Activated T-helper 17 cell treated with anti-CD3 and anti-CD28 coated beads, Interleukin-2, amount 50 U/mL, for 72 hours (primary cell): ENCODE measurements at regions not wholly inside any gene's neighbourhood (a gene's known extent, or its start where the extent isn't known, plus 50 kb on each side); places are given as distances from the start of the nearest gene placed in this dataset.
A peak's percentile ranks its signal among the peaks of the same experiment; 100 is the strongest.

ENCODE experiments used
- ATAC-seq: fragments of 150-1000 bp; cut with Tn5 transposase; replicated peaks from 2 replicates; pipeline ENCODE4 v1.10.0; 2021; ENCODE audit warnings: mild to moderate bottlenecking, moderate library complexity
- H3K27ac Mint-ChIP-seq: one replicate; pipeline ENCODE4 v1.8.0; 2022; ENCODE audit warnings: mixed read lengths
- H3K27me3 Mint-ChIP-seq: one replicate; pipeline ENCODE4 v1.8.0; 2022; ENCODE audit warnings: mixed read lengths
- H3K36me3 Mint-ChIP-seq: one replicate; pipeline ENCODE4 v1.8.0; 2022; ENCODE audit warnings: low read depth, mild to moderate bottlenecking, mixed read lengths
- H3K4me1 Mint-ChIP-seq: one replicate; pipeline ENCODE4 v1.8.0; 2022; ENCODE audit warnings: mixed read lengths
- H3K4me3 Mint-ChIP-seq: one replicate; pipeline ENCODE4 v1.8.0; 2022; ENCODE audit warnings: mild to moderate bottlenecking, mixed read lengths
- H3K9me3 Mint-ChIP-seq: one replicate; pipeline ENCODE4 v1.8.0; 2022; ENCODE audit warnings: mixed read lengths

- H3K4me1 Mint-ChIP-seq: peaks cover 7% of the 10 kb centered on the region
- no peaks in the 10 kb centered on the region for H3K9me3 Mint-ChIP-seq
- no peaks in the 10 kb centered on the region for H3K36me3 Mint-ChIP-seq
- no peak overlapping the region for H3K27ac Mint-ChIP-seq
- H3K4me3 Mint-ChIP-seq: no peak overlapping the region
- no peaks in the 10 kb centered on the region for H3K27me3 Mint-ChIP-seq
- ATAC-seq: no peak
Measured at GRCh38 chr2:195606179-195606578, 50.8 kb upstream of the SLC39A10 start.

GRCh38 chr2:195604706-195605105 lies 52.3 kb upstream of the SLC39A10 start:
- Mint-ChIP-seq H3K27me3 (no peaks in the 10 kb centered on the region), H3K4me1 (peaks cover 9% of the 10 kb centered on the region), H3K36me3 (no peaks in the 10 kb centered on the region), H3K27ac (no peak overlapping the region), H3K4me3 (no peak overlapping the region), H3K9me3 (no peaks in the 10 kb centered on the region)
- ATAC-seq: peak; percentile 74

- H3K9me3 Mint-ChIP-seq: no peaks in the 10 kb centered on the region
- no peaks in the 10 kb centered on the region for H3K36me3 Mint-ChIP-seq
- H3K27ac Mint-ChIP-seq: no peak overlapping the region
- no peak for ATAC-seq
- H3K4me3 Mint-ChIP-seq: no peak overlapping the region
- peaks cover 4% of the 10 kb centered on the region for H3K4me1 Mint-ChIP-seq
- no peaks in the 10 kb centered on the region for H3K27me3 Mint-ChIP-seq
Measured at GRCh38 chr2:195603998-195604397, 53.0 kb upstream of the SLC39A10 start.

- Mint-ChIP-seq H3K4me1 (peaks cover 4% of the 10 kb centered on the region), H3K27ac (no peak overlapping the region)
- ATAC-seq: no peak
Measured at GRCh38 chr2:195603408-195603807, 53.6 kb upstream of the SLC39A10 start.

GRCh38 chr2:195602687-195603086 lies 54.3 kb upstream of the SLC39A10 start:
- ATAC-seq: no peak

More at GRCh38 chr2:195603408-195603807, 53.6 kb upstream of the SLC39A10 start:
- H3K9me3 Mint-ChIP-seq: no peaks in the 10 kb centered on the region
- no peak overlapping the region for H3K4me3 Mint-ChIP-seq
- H3K27me3 Mint-ChIP-seq: no peaks in the 10 kb centered on the region
- H3K36me3 Mint-ChIP-seq: no peaks in the 10 kb centered on the region

GRCh38 chr2:195601361-195601760 lies 55.7 kb upstream of the SLC39A10 start:
- H3K36me3 Mint-ChIP-seq: no peaks in the 10 kb centered on the region
- peak overlapping the region; percentile 18 for H3K27ac Mint-ChIP-seq
- H3K27me3 Mint-ChIP-seq: no peaks in the 10 kb centered on the region
- peaks cover 4% of the 10 kb centered on the region for H3K4me1 Mint-ChIP-seq
- no peak for ATAC-seq
- H3K9me3 Mint-ChIP-seq: no peaks in the 10 kb centered on the region
- H3K4me3 Mint-ChIP-seq: no peak overlapping the region

More at GRCh38 chr2:195602687-195603086, 54.3 kb upstream of the SLC39A10 start:
- H3K36me3 Mint-ChIP-seq: no peaks in the 10 kb centered on the region
- no peak overlapping the region for H3K27ac Mint-ChIP-seq
- no peaks in the 10 kb centered on the region for H3K27me3 Mint-ChIP-seq
- no peak overlapping the region for H3K4me3 Mint-ChIP-seq
- no peaks in the 10 kb centered on the region for H3K9me3 Mint-ChIP-seq
- peaks cover 4% of the 10 kb centered on the region for H3K4me1 Mint-ChIP-seq

GRCh38 chr2:195600778-195601177 lies 56.2 kb upstream of the SLC39A10 start:
- Mint-ChIP-seq H3K36me3 (no peaks in the 10 kb centered on the region), H3K4me3 (no peak overlapping the region), H3K4me1 (peaks cover 4% of the 10 kb centered on the region), H3K27me3 (no peaks in the 10 kb centered on the region), H3K27ac (peak overlapping the region; percentile 18), H3K9me3 (no peaks in the 10 kb centered on the region)
- no peak for ATAC-seq

GRCh38 chr2:195596840-195597239 lies 60.2 kb upstream of the SLC39A10 start:
- Mint-ChIP-seq H3K4me3 (no peak overlapping the region), H3K27ac (no peak overlapping the region), H3K36me3 (no peaks in the 10 kb centered on the region), H3K4me1 (peaks cover 4% of the 10 kb centered on the region), H3K27me3 (no peaks in the 10 kb centered on the region), H3K9me3 (peaks cover 4% of the 10 kb centered on the region)
- ATAC-seq: no peak

- Mint-ChIP-seq H3K27me3 (no peaks in the 10 kb centered on the region), H3K36me3 (no peaks in the 10 kb centered on the region), H3K4me3 (no peak overlapping the region), H3K27ac (no peak overlapping the region), H3K4me1 (no peaks in the 10 kb centered on the region), H3K9me3 (peaks cover 4% of the 10 kb centered on the region)
- ATAC-seq: no peak
Measured at GRCh38 chr2:195595825-195596224, 61.2 kb upstream of the SLC39A10 start.

GRCh38 chr2:195594919-195595694 lies 61.9 kb upstream of the SLC39A10 start:
- Mint-ChIP-seq H3K4me3 (no peak overlapping the region), H3K36me3 (no peaks in the 10 kb centered on the region), H3K27ac (no peak overlapping the region), H3K9me3 (peaks cover 4% of the 10 kb centered on the region), H3K4me1 (no peaks in the 10 kb centered on the region), H3K27me3 (no peaks in the 10 kb centered on the region)
- no peak for ATAC-seq

GRCh38 chr2:195594248-195594647 lies 62.8 kb upstream of the SLC39A10 start:
- Mint-ChIP-seq H3K9me3 (peaks cover 4% of the 10 kb centered on the region), H3K4me1 (no peaks in the 10 kb centered on the region), H3K27ac (no peak overlapping the region), H3K4me3 (no peak overlapping the region), H3K27me3 (no peaks in the 10 kb centered on the region), H3K36me3 (no peaks in the 10 kb centered on the region)
- ATAC-seq: no peak

- Mint-ChIP-seq H3K9me3 (peaks cover 4% of the 10 kb centered on the region), H3K27me3 (no peaks in the 10 kb centered on the region), H3K27ac (no peak overlapping the region), H3K4me1 (no peaks in the 10 kb centered on the region), H3K4me3 (no peak overlapping the region), H3K36me3 (no peaks in the 10 kb centered on the region)
- no peak for ATAC-seq
Measured at GRCh38 chr2:195592105-195592504, 64.9 kb upstream of the SLC39A10 start.

GRCh38 chr2:195590861-195591205 lies 66.2 kb upstream of the SLC39A10 start:
- H3K9me3 Mint-ChIP-seq: peaks cover 4% of the 10 kb centered on the region

GRCh38 chr2:195590199-195590860 lies 66.7 kb upstream of the SLC39A10 start:
- H3K4me3 Mint-ChIP-seq: no peak overlapping the region
- no peaks in the 10 kb centered on the region for H3K36me3 Mint-ChIP-seq
- no peaks in the 10 kb centered on the region for H3K27me3 Mint-ChIP-seq
- H3K27ac Mint-ChIP-seq: no peak overlapping the region
- no peak for ATAC-seq
- no peaks in the 10 kb centered on the region for H3K4me1 Mint-ChIP-seq
- H3K9me3 Mint-ChIP-seq: peaks cover 1% of the 10 kb centered on the region

More at GRCh38 chr2:195590861-195591205, 66.2 kb upstream of the SLC39A10 start:
- no peaks in the 10 kb centered on the region for H3K27me3 Mint-ChIP-seq
- no peaks in the 10 kb centered on the region for H3K4me1 Mint-ChIP-seq
- H3K27ac Mint-ChIP-seq: no peak overlapping the region
- H3K36me3 Mint-ChIP-seq: no peaks in the 10 kb centered on the region
- H3K4me3 Mint-ChIP-seq: no peak overlapping the region
- no peak for ATAC-seq

- no peak overlapping the region for H3K27ac Mint-ChIP-seq
Measured at GRCh38 chr2:195587966-195588365, 69.1 kb upstream of the SLC39A10 start.

More at GRCh38 chr2:195587966-195588365, 69.1 kb upstream of the SLC39A10 start:
- Mint-ChIP-seq H3K4me3 (no peak overlapping the region), H3K27me3 (no peaks in the 10 kb centered on the region), H3K36me3 (no peaks in the 10 kb centered on the region), H3K9me3 (no peaks in the 10 kb centered on the region), H3K4me1 (no peaks in the 10 kb centered on the region)
- no peak for ATAC-seq
